A673 (cell line): ENCODE measurements at regions not wholly inside any gene's neighbourhood (a gene's known extent, or its start where the extent isn't known, plus 50 kb on each side); places are given as distances from the start of the nearest gene placed in this dataset.
A peak's percentile ranks its signal among the peaks of the same experiment; 100 is the strongest.

ENCODE experiments used
- BruUV-seq: library from RNA; stranded (reverse); fragments of 400-500 nt; replicated peaks from 2 replicates; lab custom pipeline; 2021; lab: Mats Ljungman, UMichigan
- CTCF ChIA-PET: fragments of 300-600 bp; sonication (Branson Sonifier 250); formaldehyde crosslinking; loops from one replicate; lab custom pipeline; 2022; ENCODE audit warnings: antibody characterized with exemption; lab: Charles Lee
- POLR2A ChIA-PET: fragments of 300-600 bp; sonication (Branson Sonifier 250); formaldehyde crosslinking; loops from one replicate; lab custom pipeline; 2022; ENCODE audit warnings: antibody characterized with exemption; ENCODE audit not compliant: low non-redundant PET; lab: Charles Lee
- DNase-seq: peaks from one replicate; pipeline ENCODE4 v3.0.0-alpha.2; 2015; ENCODE audit warnings: low spot score
- H3K27ac ChIP-seq: fragments of 200-600 bp; sonication (generic); 2 replicates; pipeline ENCODE4 v1.5.1; 2016; ENCODE audit warnings: mixed run types, low read depth, mild to moderate bottlenecking, mixed read lengths, antibody characterized with exemption, low read length; ENCODE audit not compliant: poor library complexity, severe bottlenecking
- H3K27me3 ChIP-seq: fragments of 200-600 bp; sonication (generic); replicated peaks from 2 replicates; pipeline ENCODE4 v1.6.1; 2017; ENCODE audit warnings: mixed run types, low read depth, mild to moderate bottlenecking, mixed read lengths, antibody characterized with exemption, low read length; ENCODE audit not compliant: insufficient read depth, poor library complexity
- H3K36me3 ChIP-seq: fragments of 200-600 bp; sonication (generic); 2 replicates; pipeline ENCODE4 v1.6.1; 2016; ENCODE audit warnings: mixed run types, mild to moderate bottlenecking, mixed read lengths, antibody characterized with exemption, low read length; ENCODE audit not compliant: insufficient read depth, poor library complexity, severe bottlenecking
- H3K4me1 ChIP-seq: fragments of 200-600 bp; sonication (generic); 2 replicates; pipeline ENCODE4 v1.6.1; 2017; ENCODE audit warnings: mixed run types, mild to moderate bottlenecking, mixed read lengths, antibody characterized with exemption, low read length; ENCODE audit not compliant: insufficient read depth, poor library complexity, severe bottlenecking
- H3K4me3 ChIP-seq: fragments of 200-600 bp; sonication (generic); 2 replicates; pipeline ENCODE4 v1.5.1; 2016; ENCODE audit warnings: low read depth, mixed run types, mild to moderate bottlenecking, mixed read lengths, low read length; ENCODE audit not compliant: poor library complexity, severe bottlenecking
- H3K9me3 ChIP-seq: fragments of 200-600 bp; sonication (generic); 2 replicates; pipeline ENCODE4 v1.6.1; 2016; ENCODE audit warnings: mixed run types, low read depth, mild to moderate bottlenecking, mixed read lengths, antibody characterized with exemption, low read length; ENCODE audit not compliant: poor library complexity, severe bottlenecking
- CTCF ChIP-seq: fragments of 300-800, 200-600 bp; sonication (generic); conservative IDR thresholded peaks from 2 replicates; pipeline ENCODE4 v1.5.1; 2017; ENCODE audit warnings: low read depth, mild to moderate bottlenecking, antibody characterized with exemption, low read length, moderate library complexity, mixed read lengths
- EZH2 ChIP-seq: fragments of 200-600 bp; sonication (generic); IDR thresholded peaks from 2 replicates; pipeline ENCODE4 v1.6.1; 2017; ENCODE audit warnings: borderline replicate concordance, low read depth, mild to moderate bottlenecking, mixed read lengths, antibody characterized with exemption, low read length; ENCODE audit not compliant: poor library complexity, severe bottlenecking
- intact Hi-C: fragments of 100-400 bp; cut with micrococcal nuclease; formaldehyde crosslinking; loops from one replicate; pipeline ENCODE4 v1.10.0; 2022; ENCODE audit not compliant: unreplicated experiment

GRCh38 chr7:109125001-109125400, 555.3 kb downstream of the DNAJB9 start:
- no peak overlapping the region for H3K4me3 ChIP-seq
- ChIA-PET POLR2A (no interaction called here), CTCF (no interaction called here)
- H3K27ac ChIP-seq, result no peak overlapping the region
- no peaks in the 10 kb centered on the region for H3K9me3 ChIP-seq
- TF ChIP-seq CTCF (no peak), EZH2 (no peak)
- no peaks in the 10 kb centered on the region for H3K4me1 ChIP-seq
- no peaks in the 10 kb centered on the region for H3K36me3 ChIP-seq
- intact Hi-C loops, result no loop called here
- DNase-seq, result no peak
- H3K27me3 ChIP-seq, result no peaks in the 10 kb centered on the region
- no TSS peak for BruUV-seq

- peak; percentile 7 for DNase-seq
- H3K4me1 ChIP-seq, result no peaks in the 10 kb centered on the region
- H3K9me3 ChIP-seq, result no peaks in the 10 kb centered on the region
- no peaks in the 10 kb centered on the region for H3K27me3 ChIP-seq
- no peaks in the 10 kb centered on the region for H3K36me3 ChIP-seq
- H3K27ac ChIP-seq, result no peak overlapping the region
- H3K4me3 ChIP-seq, result no peak overlapping the region
- POLR2A ChIA-PET, result no interaction called here
- intact Hi-C loops, result no loop called here
- CTCF ChIA-PET, result no interaction called here
- TF ChIP-seq CTCF (no peak), EZH2 (no peak)
- BruUV-seq, result no TSS peak
These were observed 556.9 kb downstream of the DNAJB9 start for GRCh38 chr7:109126404-109127050.

GRCh38 chr7:109127145-109127544, 557.5 kb downstream of the DNAJB9 start:
- no peak overlapping the region for H3K4me3 ChIP-seq
- POLR2A ChIA-PET, result no interaction called here
- intact Hi-C loops, result no loop called here

More at GRCh38 chr7:109127145-109127544, 557.5 kb downstream of the DNAJB9 start:
- DNase-seq, result no peak
- TF ChIP-seq EZH2 (no peak), CTCF (no peak)
- Histone ChIP-seq H3K36me3 (no peaks in the 10 kb centered on the region), H3K27ac (no peak overlapping the region), H3K27me3 (no peaks in the 10 kb centered on the region), H3K4me1 (no peaks in the 10 kb centered on the region), H3K9me3 (no peaks in the 10 kb centered on the region)
- CTCF ChIA-PET, result no interaction called here
- BruUV-seq, result no TSS peak
